NCI-H2171 treated with DMSO at 0.1 percent for 48 hours (cell line): ENCODE measurements at regions not wholly inside any gene's neighbourhood (a gene's known extent, or its start where the extent isn't known, plus 50 kb on each side); places are given as distances from the start of the nearest gene placed in this dataset.

Source experiments
- DNase-seq: peaks from one replicate; lab custom pipeline; 2025; lab: John Stamatoyannopoulos, UW

DNA sequence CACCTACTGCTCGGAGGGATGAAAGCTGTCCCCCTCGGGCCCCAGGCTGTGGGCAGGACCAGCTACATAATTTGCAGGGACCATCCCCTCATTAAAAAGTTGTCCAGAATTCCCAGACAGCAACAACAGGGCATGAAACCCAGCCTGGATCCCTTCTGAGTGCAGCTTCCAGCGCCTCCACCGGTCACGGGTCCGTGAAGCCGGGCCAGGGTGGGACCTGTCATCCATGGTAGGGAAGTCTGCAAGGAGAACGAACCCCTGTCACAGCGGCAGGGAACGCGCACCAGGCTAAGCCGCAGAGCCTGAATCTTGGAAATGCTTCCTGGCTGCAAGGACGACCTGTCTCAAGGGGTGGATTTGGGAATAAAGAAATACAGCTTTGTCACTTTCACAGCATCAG, 214.2 kb downstream of the RBFOX3 start:
- no peak for DNase-seq

DNA sequence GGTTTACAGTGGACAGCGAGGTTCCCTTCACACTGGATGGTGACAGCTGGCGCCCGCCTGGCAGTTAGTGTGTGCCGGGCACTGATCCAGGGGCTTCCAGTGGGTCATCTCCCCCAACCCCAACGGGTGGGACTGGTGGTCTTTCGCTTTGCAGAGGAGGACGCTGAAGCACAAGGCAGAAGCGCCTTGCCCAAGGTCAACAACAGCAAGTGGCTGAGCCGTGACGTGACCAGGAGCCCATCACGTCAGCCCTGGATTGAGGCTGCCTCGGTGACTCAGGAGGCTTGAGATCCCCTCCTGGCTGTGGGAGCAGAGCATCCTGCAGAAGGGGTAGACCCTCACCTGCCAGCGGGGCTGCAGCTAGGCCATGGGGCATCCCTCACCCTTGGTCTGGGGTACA, 215.3 kb downstream of the RBFOX3 start:
- DNase-seq = no peak

DNA sequence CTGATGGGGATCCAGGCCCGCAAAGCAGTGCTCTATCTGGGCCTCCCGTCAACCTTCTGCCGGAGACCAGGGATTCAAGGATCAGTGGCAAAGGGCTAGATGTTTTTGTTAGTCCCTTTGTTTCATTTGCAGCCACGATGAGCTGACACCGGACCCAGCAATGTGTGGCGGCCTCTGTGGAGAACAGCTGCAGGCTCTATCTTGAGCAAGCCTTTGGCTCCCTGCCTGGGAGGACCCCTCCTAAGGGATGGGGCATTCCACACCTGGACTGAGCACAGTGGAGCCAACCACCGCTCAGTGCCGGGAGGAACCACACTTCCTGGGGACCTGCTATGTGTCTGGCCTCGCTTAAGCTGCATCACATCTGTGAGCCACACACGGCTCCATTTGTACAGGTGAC, 215.8 kb downstream of the RBFOX3 start:
- peak; percentile 25 for DNase-seq

DNA sequence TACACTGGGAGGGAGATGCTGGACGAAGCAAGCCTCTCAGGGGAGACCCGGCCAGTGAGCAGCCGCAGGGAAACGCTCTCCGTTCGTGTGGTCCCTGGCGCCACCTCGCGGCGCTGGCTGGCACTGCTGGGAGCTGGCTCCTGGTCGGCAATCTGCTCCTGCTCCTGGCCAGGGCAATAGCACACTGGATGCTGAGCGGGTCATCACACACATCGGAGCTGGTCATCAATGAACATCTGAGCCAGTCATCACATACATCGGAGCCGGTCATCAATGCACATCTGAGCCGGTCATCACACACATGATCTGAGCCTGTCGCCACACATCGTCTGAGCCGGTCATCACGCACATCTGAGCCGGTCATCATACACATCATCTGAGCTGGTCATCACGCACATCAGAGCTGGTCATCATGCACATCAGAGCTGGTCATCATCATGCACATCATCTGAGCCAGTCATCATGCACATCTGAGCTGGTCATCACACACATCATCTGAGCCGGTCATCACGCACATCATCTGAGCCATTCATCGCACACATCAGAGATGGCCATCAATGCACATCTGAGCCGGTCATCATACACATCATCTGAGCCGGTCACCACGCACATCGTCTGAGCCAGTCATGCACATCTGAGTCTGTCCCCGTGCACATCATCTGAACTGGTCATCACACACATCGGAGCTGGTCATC, 217.3 kb downstream of the RBFOX3 start:
- peak; percentile 57 for DNase-seq

DNA sequence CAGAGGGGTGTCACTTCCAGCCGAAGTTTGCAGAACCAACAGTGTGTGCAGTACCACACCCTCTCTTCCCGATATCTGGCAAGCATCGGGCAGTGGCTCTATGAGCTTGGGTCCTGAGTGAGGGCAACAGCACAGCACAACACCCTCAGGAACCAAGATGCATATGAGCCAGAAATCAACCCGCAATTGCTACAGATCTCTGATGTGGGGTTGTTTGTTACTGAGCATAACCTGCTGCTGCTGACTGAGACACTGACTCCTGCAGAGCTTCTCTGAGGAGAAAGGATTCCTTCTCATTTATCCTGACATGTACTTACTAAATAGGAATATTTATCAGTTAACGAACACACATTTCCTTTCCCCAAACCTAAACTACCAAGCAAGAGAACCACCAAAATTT, 218.3 kb downstream of the RBFOX3 start:
- no peak for DNase-seq

DNA sequence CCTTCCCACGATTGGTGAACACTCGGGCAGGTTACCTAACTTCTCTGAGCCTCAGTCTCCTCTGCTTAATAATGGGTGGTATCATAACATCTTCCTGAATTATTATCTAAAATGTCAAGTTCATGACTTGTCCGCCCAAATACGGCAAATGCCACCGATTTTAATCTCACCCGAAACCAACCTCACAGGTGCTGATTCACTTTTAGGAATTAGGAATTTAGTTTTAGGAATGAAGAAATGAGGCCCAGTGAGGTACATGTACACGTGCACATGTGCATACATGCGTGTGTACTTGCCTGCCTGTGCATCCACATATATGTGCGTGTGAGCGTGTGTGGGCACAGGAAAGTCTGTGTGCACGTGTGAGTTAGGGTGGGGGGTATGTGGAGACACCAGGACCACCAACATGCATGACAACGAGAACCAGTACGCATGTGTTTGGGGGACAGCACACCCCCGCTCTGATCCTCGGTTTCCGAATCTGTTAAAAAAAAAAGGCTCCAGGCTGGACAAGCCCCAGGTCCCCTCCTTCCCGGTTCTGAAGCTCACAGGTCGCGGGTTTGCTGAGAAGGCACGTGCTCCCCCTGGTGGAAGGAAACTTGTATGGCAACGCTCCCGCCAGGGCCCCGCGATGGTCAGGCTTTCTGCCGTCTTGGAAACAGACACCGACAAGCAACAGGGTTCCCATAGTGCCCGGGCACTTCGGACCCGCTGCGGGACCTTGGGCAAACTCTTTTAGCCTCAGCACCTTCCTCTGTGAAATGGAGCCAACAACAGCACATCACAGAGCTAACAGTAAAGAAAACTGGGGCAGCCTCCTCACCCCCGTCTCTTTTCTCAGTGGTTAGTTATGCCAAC, 219.2 kb downstream of the RBFOX3 start:
- DNase-seq = peak; percentile 62

DNA sequence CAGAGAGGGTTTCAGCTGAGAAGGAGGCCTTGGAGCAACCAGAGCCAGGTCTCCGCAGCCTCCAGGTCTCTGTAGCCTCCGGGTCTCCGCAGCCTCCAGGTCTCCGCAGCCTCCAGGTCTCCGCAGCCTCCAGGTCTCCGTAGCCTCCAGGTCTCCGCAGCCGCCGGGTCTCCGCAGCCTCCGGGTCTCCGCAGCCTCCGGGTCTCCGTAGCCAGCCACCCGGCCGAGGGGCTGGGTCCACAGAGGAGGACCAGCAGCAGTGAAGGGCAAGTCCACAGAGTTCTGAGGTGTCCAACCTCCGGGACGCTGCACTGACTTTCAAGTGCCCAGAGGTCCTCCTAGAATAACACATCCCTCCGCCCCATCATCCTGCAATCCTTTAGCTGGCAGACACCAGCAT, 221.0 kb downstream of the RBFOX3 start:
- no peak for DNase-seq

DNA sequence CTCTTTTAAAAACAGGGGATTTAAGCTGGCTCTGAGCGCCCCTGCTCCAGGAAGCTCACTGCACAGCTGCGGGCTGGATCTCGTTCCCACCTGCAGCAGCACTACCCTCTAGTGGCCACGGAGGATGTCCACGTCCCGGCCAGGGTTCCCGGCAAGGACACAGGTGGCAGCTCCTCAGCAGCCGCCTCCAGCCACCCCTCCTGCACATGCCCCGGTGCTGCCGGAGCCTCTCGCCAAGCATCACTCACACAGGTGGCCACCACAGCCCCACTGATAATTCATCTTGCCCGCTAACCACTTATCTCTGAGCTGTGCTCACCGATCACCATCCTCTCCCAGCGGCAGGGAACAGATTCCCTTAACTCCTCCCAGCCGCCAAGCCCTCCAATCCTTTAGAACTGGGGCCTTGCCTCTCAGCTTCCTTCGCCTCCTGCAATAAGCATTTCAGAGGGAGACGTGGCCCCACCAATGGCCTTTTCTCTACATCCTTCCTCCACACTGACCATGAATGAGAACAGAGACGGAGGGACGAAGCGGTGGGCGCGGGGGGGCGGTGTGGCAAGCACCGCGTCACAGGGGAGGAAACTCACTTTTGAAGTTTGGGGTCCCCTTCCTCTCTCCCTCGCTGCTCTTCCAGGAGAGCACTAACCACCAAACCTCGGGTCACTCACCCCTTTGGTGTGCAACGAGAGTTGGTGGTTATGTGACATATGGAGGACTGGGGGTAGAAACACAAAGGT, 222.1 kb downstream of the RBFOX3 start:
- DNase-seq = peak; percentile 79

DNA sequence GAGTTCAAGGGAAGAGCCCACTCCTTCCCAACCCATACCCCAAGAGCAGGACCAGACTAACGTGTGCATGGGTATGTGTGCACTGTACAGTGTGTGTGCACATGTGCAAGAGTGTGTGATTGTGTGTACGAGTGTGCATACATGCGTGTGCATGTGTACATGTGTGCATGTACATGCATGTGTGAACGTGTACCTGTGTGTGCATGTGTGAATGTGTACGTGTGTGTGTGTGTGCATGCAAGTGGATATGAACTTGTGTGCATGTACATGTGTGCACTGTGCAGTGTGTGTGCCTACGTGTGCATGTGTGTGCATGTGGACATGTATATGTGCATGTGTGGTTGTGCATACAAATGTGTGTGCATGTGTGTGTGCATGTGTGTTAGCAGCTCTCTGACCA, 223.1 kb downstream of the RBFOX3 start:
- DNase-seq = no peak

DNA sequence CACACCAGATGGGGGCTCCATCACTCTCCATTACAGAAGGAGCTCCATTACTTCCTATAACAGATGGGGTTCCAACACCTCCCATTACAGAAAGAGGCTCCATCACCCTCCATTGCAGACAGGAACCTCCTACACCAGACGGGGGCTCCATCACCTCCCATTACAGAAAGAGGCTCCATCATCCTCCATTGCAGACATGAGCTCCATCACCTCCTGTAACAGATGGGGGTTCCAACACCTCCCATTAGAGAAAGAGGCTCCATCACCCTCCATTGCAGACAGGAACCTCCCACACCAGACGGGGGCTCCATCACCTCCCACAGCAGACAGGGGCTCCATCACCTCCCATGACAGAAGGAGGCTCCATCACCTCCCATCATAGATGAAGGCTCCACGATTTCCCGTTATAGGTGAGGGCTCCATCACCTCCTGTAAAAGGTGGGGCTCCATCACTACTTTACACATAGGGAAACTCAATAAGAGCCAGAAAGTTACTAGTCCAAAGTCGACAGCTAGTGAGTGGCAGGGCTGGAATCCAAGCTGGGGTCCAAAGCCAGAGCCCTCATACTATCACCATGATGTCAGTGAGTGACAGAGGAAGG, 224.8 kb downstream of the RBFOX3 start:
- DNase-seq = no peak

DNA sequence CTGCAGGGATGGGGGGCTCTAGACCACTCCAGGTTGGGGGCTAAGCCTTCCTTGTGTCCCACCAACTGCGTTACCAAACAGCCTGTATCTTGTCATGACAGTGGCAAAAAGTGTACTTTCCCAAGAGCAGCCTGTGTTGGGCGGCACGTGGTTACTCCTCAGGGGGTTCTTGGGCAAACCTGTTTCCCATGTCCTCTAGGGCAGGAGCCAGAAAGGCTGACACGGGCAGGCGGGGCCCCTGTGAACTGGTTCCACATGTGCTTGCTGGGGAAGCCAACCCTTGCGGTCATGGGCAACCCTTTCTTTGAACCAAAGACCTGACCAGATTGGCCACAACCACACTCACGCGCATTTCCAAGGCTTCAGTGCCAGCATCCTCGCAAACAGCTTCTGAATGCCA, 228.5 kb downstream of the RBFOX3 start:
- no peak for DNase-seq

DNA sequence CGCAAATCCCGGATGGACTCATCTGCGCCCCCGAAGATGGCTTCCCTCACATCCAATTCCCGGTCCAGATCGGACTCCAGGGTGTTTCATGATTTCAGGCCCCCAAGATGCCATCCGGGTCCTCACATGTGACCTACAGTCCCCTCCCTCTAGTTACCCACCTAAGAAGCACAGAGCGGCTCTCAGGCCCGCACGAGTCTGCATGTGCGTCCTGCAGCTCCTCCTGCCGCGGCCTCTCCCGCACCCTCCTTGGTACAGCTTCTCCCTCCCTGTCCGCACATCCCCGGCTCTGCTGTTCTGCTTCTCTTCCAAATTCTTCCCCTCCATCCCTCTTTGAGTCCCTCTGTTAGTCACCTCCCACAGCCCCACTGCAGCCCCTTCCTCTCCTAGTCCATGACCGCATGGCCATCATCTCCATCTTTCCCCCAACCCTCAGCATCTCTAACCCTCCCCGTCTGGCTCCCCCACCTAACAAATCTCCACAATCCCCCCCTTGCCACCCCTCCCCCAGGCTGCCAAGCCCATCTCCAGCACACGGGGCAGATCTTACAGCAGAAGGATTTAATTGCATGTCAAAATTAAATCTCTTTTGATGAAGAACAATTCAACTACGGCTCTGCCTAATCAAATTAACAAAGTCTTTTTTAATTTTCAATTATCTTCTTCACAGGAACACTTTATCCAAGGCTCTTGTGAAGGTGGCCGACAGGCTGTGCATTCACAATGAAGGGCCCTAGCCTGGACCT, 231.0 kb downstream of the RBFOX3 start:
- DNase-seq = no peak

DNA sequence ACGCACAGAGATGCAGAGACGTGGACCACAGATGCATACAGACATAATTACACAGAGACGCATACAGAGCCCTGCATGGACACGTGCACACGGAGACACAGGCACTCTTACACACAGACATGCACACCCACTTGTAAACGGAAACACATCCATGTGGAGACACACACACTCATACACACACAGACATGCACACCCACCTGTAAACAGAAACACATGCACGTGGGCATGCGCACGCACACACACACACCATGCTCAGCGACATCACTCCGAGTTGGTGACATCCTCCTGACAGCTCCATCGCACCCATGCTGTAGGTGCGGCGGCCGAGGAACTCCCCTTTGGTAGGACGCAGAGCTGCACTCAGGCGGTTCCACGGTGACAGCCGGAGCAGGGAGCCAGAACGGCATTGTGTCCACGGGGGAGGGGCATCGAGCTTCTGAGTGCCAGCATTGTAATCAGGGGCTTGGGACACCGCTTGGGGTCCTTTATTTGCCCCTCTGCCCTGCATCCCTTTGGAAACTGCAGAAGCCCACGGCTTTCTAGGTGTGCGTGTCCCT, 233.5 kb downstream of the RBFOX3 start:
- no peak for DNase-seq

DNA sequence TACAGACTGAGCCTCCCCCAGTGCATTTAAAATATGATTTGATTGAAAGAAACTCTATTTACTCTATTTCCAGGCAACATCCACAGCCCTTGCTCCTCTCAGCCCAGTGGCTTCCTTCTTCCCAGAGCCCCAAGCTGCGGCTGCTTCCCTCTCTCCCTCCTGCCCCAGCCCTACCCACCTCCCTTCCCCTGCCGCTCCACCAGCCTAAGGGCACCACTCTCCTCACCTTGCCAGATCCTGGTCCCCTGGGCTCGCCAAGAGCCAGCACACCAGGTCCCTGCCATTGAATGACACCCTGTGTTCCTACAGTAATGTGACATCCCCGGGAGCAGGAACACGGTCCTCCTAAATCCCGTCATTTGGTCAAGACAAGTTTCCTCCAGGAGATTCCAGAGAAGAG, 236.0 kb downstream of the RBFOX3 start:
- no peak for DNase-seq

DNA sequence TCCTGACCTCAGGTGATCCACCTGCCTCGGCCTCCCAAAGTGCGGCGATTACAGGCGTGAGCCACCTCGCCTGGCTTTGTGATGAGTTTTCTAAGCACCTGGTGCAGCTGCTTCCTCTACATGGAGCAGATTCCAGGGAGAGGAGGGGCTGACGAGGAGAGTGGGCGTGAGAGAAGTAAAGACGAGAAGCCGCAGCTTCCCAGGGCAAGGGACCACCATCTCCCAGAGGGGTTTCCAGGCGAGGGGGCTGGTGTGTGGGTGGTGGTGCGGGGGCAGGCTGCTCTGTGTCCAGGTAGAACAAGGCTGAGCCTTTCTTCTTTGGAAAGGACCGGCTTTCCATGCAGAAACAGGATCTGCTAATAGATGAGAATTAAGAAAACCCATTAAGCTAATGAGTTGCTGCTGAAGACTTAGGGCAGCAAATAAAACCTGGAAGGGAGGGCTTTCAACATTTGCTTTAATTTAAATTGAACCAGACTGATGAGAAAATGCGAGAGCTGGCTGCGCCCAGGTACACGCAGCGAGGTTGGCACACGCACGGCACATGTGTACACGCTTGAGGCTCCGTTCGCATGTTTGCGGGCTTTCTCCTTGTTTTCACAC, 236.7 kb downstream of the RBFOX3 start:
- no peak for DNase-seq

DNA sequence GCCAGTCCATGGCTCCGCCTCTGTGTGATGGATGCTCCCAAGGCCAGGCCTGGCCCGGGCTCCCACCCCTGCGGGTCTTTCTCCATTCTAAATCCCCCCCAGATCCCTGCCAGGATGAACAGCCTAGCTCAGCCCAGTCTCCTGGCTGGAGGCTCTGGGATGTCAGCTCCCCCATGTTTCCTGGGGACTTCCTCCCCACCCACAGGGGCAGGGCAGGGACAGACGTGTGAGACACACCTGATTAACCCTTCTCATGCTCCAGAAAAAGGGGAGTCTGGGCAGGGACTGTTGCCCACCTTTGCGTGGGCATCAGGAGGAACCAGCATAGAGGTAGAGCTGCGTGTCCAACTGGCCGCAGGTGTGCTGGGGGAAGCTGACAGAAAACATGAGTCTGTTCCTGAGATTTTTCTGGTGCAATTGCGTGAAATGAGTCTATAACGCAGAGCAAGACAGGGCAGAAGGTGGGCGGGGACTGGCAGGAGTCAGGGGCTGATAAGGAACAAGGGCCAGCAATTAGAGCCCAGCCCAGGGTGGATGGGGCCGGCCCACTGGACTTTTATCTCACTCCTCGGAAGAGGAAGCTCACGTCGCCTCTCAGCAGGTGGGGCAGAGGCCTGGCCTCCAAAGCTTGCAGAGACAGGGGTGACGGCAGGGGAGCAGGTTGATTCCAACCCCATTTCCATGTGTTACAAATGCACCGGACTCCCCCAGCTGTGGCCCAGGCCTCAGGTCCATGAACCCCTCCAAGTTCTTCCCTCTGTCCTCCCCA, 238.2 kb downstream of the RBFOX3 start:
- DNase-seq = no peak

DNA sequence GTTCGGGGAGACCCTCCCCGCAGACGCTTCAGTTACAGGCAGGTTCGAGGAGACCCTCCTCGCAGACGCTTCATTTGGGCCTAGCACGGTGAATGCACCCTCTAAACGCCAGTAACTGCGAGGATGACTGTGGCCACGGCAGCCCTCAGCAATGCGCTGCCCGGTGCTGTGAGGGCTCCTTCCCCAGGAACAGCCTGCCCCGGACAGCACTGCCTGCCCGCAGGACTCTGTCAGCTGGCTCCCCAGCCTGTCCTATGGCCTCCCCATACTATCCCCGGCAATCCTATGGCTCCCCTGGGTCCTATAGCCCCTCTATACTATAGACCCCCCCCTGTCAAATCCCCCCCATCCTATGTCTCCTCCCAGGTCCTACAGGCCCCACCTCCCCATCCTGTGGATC, 238.9 kb downstream of the RBFOX3 start:
- DNase-seq = no peak

DNA sequence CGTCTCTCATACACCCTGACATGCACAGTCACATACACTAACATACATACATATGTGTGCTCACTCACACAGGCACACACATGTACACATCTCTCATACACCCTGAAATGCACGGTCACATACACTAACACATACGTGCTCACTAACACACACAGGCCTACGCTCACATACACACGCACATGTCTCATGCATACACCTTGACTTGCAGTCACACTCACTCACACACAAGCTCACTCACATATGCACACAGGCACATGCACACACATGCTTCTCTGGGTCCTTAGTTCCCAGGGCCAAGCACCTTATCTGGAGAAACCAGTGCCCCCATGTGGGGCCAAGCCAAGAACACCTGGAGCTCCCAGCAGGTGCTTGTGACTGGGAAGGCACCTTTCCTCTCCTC, 240.3 kb downstream of the RBFOX3 start:
- no peak for DNase-seq

DNA sequence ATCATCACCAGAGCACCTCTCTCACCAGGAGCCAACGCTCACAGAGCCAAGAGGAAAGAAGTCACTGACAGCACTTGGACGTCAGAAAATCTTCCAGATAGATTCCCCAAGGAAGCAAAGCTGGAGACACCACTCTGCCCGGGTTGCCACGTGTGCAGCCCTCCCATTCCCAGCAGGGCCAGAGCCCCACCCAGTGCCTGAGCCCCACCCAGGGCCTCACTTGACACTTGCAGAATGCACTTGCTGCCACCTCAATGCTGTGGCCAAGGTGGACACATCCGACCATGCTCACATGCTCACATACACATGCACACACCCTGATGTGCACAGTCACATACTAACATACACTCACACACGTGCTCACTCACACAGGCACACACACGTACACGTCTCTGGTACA, 240.7 kb downstream of the RBFOX3 start:
- no peak for DNase-seq

DNA sequence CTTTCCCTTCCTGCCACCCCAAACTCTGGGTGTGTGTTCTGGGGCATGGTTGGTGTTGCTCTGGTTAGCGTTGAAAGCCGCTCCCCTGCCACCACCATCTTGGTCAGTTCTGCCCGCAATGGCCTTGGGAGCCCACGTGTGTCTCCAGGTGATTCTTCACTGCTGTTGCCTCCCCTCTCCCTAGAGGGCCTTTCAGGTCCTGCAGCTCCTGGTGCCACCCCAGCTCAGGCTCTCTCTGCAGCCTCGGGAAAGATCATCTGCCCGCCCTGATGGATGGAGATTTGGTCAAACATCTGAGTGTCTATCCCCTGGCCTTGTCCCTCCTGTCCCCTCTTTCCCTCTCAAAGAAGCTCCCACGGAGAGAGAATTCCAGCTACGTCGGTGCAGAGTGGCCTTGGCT, 241.3 kb downstream of the RBFOX3 start:
- no peak for DNase-seq
